Esophagus muscularis mucosa (tissue), 4 donors: ENCODE measurements at regions not wholly inside any gene's neighbourhood (a gene's known extent, or its start where the extent isn't known, plus 50 kb on each side); places are given as distances from the start of the nearest gene placed in this dataset.

Experiments used
- DNase-seq: peaks from one replicate; pipeline ENCODE4 v3.0.0-alpha.2; 2017; ENCODE audit errors: extremely low spot score
- H3K27ac ChIP-seq, 4 donors: fragments of 200-600 bp; sonication (generic); replicated peaks in 1 of 4; 1 replicate in 3 of 4; 2 replicates in 1 of 4; pipeline ENCODE4 v1.5.1; 2016 to 2019; ENCODE audit warnings: mild to moderate bottlenecking in 1 of 4
- H3K27me3 ChIP-seq, 4 donors: fragments of 200-600 bp; sonication (generic); one replicate each; pipeline versions ENCODE4 v1.5.1 to v1.6.0; 2016 to 2019
- H3K36me3 ChIP-seq, 4 donors: fragments of 200-600 bp; sonication (generic); one replicate each; pipeline ENCODE4 v1.5.1; 2016 to 2019
- H3K4me1 ChIP-seq, 4 donors: fragments of 200-600 bp; sonication (generic); one replicate each; pipeline ENCODE4 v1.5.1; 2016 to 2019
- H3K4me3 ChIP-seq, 4 donors: fragments of 200-600 bp; sonication (generic); 1 replicate in 2 of 4; 2 replicates in 2 of 4; pipeline ENCODE4 v1.5.1; 2016 to 2019; ENCODE audit warnings: mild to moderate bottlenecking in 4 of 4, moderate library complexity in 1 of 4
- H3K9me3 ChIP-seq, 4 donors: fragments of 200-600 bp; sonication (generic); 1 replicate in 3 of 4; 2 replicates in 1 of 4; pipeline ENCODE4 v1.5.1; 2016 to 2019
- CTCF ChIP-seq, 3 experiments: fragments of 200-600 bp in 2 of 3; fragments of 450-650 bp in 1 of 3; sonication (generic) in 2 of 3; IDR thresholded peaks; one replicate each; pipeline ENCODE4 v1.5.1; 2017 to 2019; ENCODE audit warnings: antibody characterized with exemption in 3 of 3, mild to moderate bottlenecking in 2 of 3, moderate library complexity in 1 of 3
- EP300 ChIP-seq: sonication (generic); formaldehyde crosslinking; IDR thresholded peaks from one replicate; pipeline ENCODE4 v1.6.1; 2017; ENCODE audit warnings: antibody characterized with exemption
- POLR2A ChIP-seq: fragments of 450-650 bp; IDR thresholded peaks from one replicate; pipeline ENCODE4 v1.6.1; 2017; ENCODE audit warnings: antibody characterized with exemption, moderate library complexity, mild to moderate bottlenecking, low read depth
- POLR2AphosphoS5 ChIP-seq, 2 donors: sonication (generic); formaldehyde crosslinking; IDR thresholded peaks; one replicate each; pipeline ENCODE4 v1.6.1; 2017; ENCODE audit warnings: antibody characterized with exemption in 2 of 2
- WGBS: methylation state at CpG from one replicate; pipeline ENCODE4 v1.1.5; 2018; 5-methylcytosine and 5-hydroxymethylcytosine counted together
- intact Hi-C: fragments of 100-400 bp; cut with DNase I; formaldehyde crosslinking; loops from one replicate; pipeline ENCODE4 v1.15.1; 2023

DNA sequence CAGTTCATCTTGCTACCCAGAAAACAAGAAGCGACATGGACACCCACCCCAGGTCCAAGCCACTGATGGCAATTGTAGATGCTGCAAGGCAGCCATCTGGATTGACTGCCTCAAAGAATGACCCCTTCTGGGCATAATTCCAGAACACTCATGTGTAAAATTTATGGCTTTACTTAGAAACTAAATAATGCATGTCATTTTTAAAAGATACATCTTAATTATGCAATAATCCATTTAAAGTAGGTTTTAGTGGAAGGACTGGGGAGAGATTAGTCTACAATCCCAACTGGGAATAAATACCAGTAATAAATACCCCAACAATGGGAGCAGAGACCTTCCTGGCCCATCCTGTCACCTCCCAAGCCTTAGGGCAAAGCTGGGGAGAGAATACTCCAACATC, 247.7 kb downstream of the SS18 start:
- DNase-seq = no peak
- Histone ChIP-seq H3K27ac (no peak overlapping the region), H3K9me3 (no peaks in the 10 kb centered on the region), H3K4me3 (no peak overlapping the region), H3K4me1 (no peaks in the 10 kb centered on the region), H3K27me3 (no peaks in the 10 kb centered on the region), H3K36me3 (no peaks in the 10 kb centered on the region)
- no peak for TF ChIP-seq EP300
- TF ChIP-seq POLR2A = no peak
- TF ChIP-seq CTCF (IDR thresholded peaks at IDR 0.05) = no peak
- TF ChIP-seq POLR2AphosphoS5 (IDR thresholded peaks at IDR 0.05) = no peak
- WGBS = 0% methylated on average over 1 of the region's 1 CpG
- intact Hi-C loops = no loop called here

DNA sequence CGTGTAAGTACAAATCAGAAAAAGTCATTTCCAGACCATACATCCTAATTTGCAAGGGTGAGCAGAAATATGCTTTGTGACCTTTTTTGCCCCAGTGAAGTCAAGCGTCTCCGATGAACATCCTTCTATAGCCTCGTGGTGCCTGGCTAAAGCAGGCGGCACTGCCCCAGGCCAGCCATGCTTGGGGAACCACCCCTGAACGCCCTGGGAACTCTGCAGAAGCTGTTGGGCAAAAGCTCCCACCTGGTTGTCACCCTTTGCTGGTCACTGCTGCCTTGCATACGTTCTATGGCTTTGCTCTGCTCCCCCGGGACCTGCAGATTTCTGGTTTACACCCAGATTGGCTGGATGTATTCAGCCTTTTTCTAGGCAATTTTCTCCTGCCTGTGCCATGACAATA, 256.4 kb downstream of the SS18 start:
- intact Hi-C loops = loop anchor here (10.0 kb wide), 1 partner anchor 959 kb away; no protein-coding TSS in a partner anchor
- Histone ChIP-seq H3K36me3 (no peaks in the 10 kb centered on the region), H3K9me3 (no peaks in the 10 kb centered on the region), H3K27me3 (no peaks in the 10 kb centered on the region), H3K4me1 (peaks cover 0 to 9% (median 0%) of the 10 kb centered on the region in 4 donors), H3K4me3 (no peak overlapping the region), H3K27ac (no peak overlapping the region)
- TF ChIP-seq CTCF (IDR thresholded peaks at IDR 0.05) = no peak
- TF ChIP-seq POLR2A = no peak
- no peak for TF ChIP-seq EP300
- no peak for TF ChIP-seq POLR2AphosphoS5 (IDR thresholded peaks at IDR 0.05)
- WGBS = 79% methylated on average over 8 of the region's 8 CpGs
- DNase-seq = peak; percentile 62

DNA sequence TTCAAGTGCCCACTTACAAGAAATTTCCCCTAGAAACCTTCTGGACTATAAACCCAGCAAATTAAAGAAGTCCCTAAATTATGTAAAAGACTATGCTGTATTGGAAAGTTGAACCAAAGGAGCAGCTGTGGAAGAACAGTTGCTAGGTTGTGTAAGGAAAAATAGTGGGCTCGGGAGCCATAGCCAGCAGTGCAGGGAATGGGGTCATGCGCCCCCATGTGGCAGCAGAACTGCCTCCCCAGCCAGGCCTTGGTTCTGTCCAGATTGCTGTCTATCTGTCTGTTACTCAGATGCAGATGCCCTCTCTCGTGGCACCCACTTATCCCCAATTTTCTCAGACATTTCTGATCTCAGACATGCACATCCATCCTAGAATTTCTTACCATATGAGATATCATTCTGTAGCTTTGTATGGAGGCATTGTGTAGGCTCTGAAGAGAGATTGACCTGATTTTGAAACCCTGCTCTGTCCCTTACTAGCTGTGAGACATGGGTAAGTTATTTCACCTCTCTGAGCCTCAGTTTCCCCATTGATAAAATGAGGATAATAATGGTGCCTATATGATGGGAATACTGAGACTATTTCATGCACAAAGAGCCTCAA, 258.3 kb downstream of the SS18 start:
- Histone ChIP-seq H3K27me3 (no peaks in the 10 kb centered on the region), H3K4me1 (peaks cover 0 to 12% (median 4%) of the 10 kb centered on the region in 4 donors), H3K4me3 (no peak overlapping the region), H3K27ac (no peak overlapping the region), H3K36me3 (no peaks in the 10 kb centered on the region), H3K9me3 (no peaks in the 10 kb centered on the region)
- intact Hi-C loops = loop anchor here (10.0 kb wide), 1 partner anchor 957 kb away; no protein-coding TSS in a partner anchor
- TF ChIP-seq CTCF (IDR thresholded peaks at IDR 0.05) (peak; percentile 16 to 51 (median 44)), POLR2AphosphoS5 (IDR thresholded peaks at IDR 0.05) (no peak), EP300 (no peak)
- no peak for DNase-seq
- WGBS = 37% methylated on average over 3 of the region's 3 CpGs

DNA sequence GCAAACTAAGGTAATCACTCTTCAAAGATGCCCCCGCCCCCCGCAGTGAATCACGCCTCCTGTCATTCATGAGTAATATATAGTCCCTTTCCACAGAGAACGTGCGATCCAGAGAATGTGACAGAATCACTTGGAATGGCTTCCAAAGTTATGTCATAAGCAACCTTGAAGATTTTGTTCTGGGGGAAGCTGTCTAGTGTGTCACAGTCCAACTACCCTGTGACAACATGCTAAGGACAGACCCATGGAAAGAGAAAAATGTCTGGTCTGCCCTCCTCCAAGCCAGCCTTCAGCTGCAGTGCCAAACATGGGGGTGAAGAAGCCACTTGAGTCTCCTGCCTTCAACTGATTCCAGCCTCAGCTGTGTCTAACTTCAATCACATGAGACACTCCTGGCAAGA, 259.1 kb downstream of the SS18 start:
- no peaks in the 10 kb centered on the region for H3K36me3 ChIP-seq
- no peaks in the 10 kb centered on the region for H3K9me3 ChIP-seq
- TF ChIP-seq POLR2A (no peak), EP300 (no peak), CTCF (IDR thresholded peaks at IDR 0.05) (no peak), POLR2AphosphoS5 (IDR thresholded peaks at IDR 0.05) (no peak)
- no peak for DNase-seq
- 56% methylated on average over 5 of the region's 5 CpGs for WGBS
- no peaks in the 10 kb centered on the region for H3K27me3 ChIP-seq
- no peak overlapping the region for H3K27ac ChIP-seq
- no peak overlapping the region for H3K4me3 ChIP-seq
- H3K4me1 ChIP-seq = peaks cover 0 to 12% (median 4%) of the 10 kb centered on the region in 4 donors
- intact Hi-C loops = loop anchor here (10.0 kb wide), 1 partner anchor 956 kb away; no protein-coding TSS in a partner anchor

GRCh38 chr18:25830787-25831186, 259.6 kb downstream of the SS18 start:
- WGBS = 50% methylated on average over 2 of the region's 2 CpGs
- no peak for TF ChIP-seq POLR2AphosphoS5 (IDR thresholded peaks at IDR 0.05)
- TF ChIP-seq EP300 = no peak
- TF ChIP-seq POLR2A = no peak
- no peak for TF ChIP-seq CTCF (IDR thresholded peaks at IDR 0.05)
- DNase-seq = no peak
- intact Hi-C loops = loop anchor here (10.0 kb wide), 1 partner anchor 956 kb away; no protein-coding TSS in a partner anchor
- no peak overlapping the region for H3K27ac ChIP-seq
- no peak overlapping the region for H3K4me3 ChIP-seq
- no peaks in the 10 kb centered on the region for H3K9me3 ChIP-seq
- H3K4me1 ChIP-seq = peaks cover 0 to 12% (median 4%) of the 10 kb centered on the region in 4 donors
- H3K27me3 ChIP-seq = no peaks in the 10 kb centered on the region
- H3K36me3 ChIP-seq = no peaks in the 10 kb centered on the region
